Activated CD4-positive, alpha-beta T cell treated with anti-CD3 and anti-CD28 coated beads, Interleukin-2, amount 10 ng/mL, durations not matched to agents 24 days and 14 days (primary cell): ENCODE measurements at regions not wholly inside any gene's neighbourhood (a gene's known extent, or its start where the extent isn't known, plus 50 kb on each side); places are given as distances from the start of the nearest gene placed in this dataset.
"Not testable (repeated sequence)": the region's sequence is repeated elsewhere in the genome, so short reads cannot be mapped to it uniquely, and the experiment has no call there.

Experiments used
- DNase-seq: peaks from one replicate; pipeline ENCODE4 v3.0.0; 2022
- H3K27ac Mint-ChIP-seq: one replicate; pipeline ENCODE4 v1.8.0; 2022; ENCODE audit warnings: mild to moderate bottlenecking, mixed read lengths
- H3K27me3 Mint-ChIP-seq: one replicate; pipeline ENCODE4 v1.8.0; 2022; ENCODE audit warnings: mixed read lengths
- H3K36me3 Mint-ChIP-seq: one replicate; pipeline ENCODE4 v1.8.0; 2022; ENCODE audit warnings: low read depth, mild to moderate bottlenecking, mixed read lengths
- H3K4me1 Mint-ChIP-seq: one replicate; pipeline ENCODE4 v1.8.0; 2021; ENCODE audit warnings: mixed read lengths
- H3K4me3 Mint-ChIP-seq: one replicate; pipeline ENCODE4 v1.8.0; 2022; ENCODE audit warnings: mild to moderate bottlenecking, moderate library complexity, mixed read lengths
- H3K9me3 Mint-ChIP-seq: one replicate; pipeline ENCODE4 v1.8.0; 2021; ENCODE audit warnings: mixed read lengths
- intact Hi-C: fragments of 100-400 bp; cut with micrococcal nuclease; formaldehyde crosslinking; loops from one replicate; pipeline ENCODE4 v1.15.1; 2023

- peaks cover 23% of the 10 kb centered on the region for H3K4me1 Mint-ChIP-seq
- no peak overlapping the region for H3K4me3 Mint-ChIP-seq
- no peak overlapping the region for H3K27ac Mint-ChIP-seq
- no peaks in the 10 kb centered on the region for H3K27me3 Mint-ChIP-seq
- H3K36me3 Mint-ChIP-seq = no peaks in the 10 kb centered on the region
- H3K9me3 Mint-ChIP-seq = peaks cover 3% of the 10 kb centered on the region
- intact Hi-C loops = no loop called here
- DNase-seq = no peak
These were observed 180.7 kb upstream of the ID2 start for GRCh38 chr2:8501061-8501720.

- Mint-ChIP-seq H3K36me3 (no peaks in the 10 kb centered on the region), H3K27me3 (peaks cover 1% of the 10 kb centered on the region)
These were observed 179.5 kb upstream of the ID2 start for GRCh38 chr2:8502316-8502715.

GRCh38 chr2:8505311-8505920 is 176.4 kb upstream of the ID2 start:
- H3K36me3 Mint-ChIP-seq = peaks cover 6% of the 10 kb centered on the region
- no peak overlapping the region for H3K4me3 Mint-ChIP-seq
- intact Hi-C loops = no loop called here
- H3K9me3 Mint-ChIP-seq = peaks cover 20% of the 10 kb centered on the region
- peaks cover 1% of the 10 kb centered on the region for H3K27me3 Mint-ChIP-seq
- peak overlapping the region; percentile 4 for H3K27ac Mint-ChIP-seq
- peaks cover 6% of the 10 kb centered on the region for H3K4me1 Mint-ChIP-seq
- no peak for DNase-seq

More at GRCh38 chr2:8502316-8502715, 179.5 kb upstream of the ID2 start:
- DNase-seq = no peak
- peaks cover 8% of the 10 kb centered on the region for H3K9me3 Mint-ChIP-seq
- intact Hi-C loops = no loop called here
- no peak overlapping the region for H3K4me3 Mint-ChIP-seq
- H3K4me1 Mint-ChIP-seq = peaks cover 22% of the 10 kb centered on the region
- H3K27ac Mint-ChIP-seq = no peak overlapping the region

- Mint-ChIP-seq H3K36me3 (peaks cover 6% of the 10 kb centered on the region), H3K27me3 (peaks cover 1% of the 10 kb centered on the region), H3K4me3 (no peak overlapping the region), H3K9me3 (peaks cover 20% of the 10 kb centered on the region), H3K27ac (no peak overlapping the region), H3K4me1 (peaks cover 9% of the 10 kb centered on the region)
- DNase-seq = no peak
- intact Hi-C loops = no loop called here
These were observed 175.1 kb upstream of the ID2 start for GRCh38 chr2:8506746-8507145.

DNA sequence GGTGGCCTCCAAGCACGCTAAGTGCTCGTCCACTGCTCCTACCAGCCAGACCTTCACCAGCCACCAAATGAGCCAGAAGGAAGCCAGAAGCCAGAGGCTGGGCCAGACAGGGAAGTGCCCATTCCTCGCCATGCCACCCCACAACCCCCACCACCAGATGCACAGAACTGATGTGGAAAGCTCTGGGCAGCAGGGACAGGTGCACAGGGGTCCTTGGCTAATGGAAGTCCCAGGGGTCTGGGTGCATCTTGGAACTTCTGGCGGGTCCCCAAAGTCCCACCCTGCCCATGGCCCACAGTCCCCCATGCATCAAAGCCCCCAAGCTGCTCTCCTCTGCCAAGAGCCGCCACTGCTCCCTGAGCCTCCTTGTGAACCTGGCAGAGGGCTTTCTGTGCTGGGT is 173.1 kb upstream of the ID2 start:
- intact Hi-C loops = no loop called here
- Mint-ChIP-seq H3K27ac (no peak overlapping the region), H3K9me3 (peaks cover 26% of the 10 kb centered on the region), H3K27me3 (peaks cover 1% of the 10 kb centered on the region), H3K4me1 (peaks cover 24% of the 10 kb centered on the region), H3K36me3 (peaks cover 16% of the 10 kb centered on the region), H3K4me3 (no peak overlapping the region)
- no peak for DNase-seq

DNA sequence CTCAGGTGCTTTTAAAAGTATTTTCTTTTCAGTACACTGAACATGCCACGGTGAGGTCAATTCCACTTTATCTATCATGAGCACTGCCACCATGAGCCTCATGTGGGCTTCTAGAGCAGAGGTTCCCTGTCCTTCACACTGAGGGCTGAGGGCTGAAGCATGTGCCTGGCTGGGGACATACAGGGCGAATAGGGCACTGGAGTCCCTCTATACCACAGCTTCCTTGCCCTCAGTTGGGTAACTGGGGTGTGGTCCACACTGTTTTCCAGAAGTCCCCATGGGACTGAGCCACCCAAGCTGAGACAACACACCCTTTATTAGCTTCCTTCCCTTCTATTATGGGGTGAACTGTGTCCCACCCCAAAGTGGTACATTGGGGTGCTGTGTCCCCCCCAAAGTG is 172.2 kb upstream of the ID2 start:
- no peak for DNase-seq
- Mint-ChIP-seq H3K4me3 (no peak overlapping the region), H3K36me3 (peaks cover 24% of the 10 kb centered on the region), H3K27me3 (peaks cover 1% of the 10 kb centered on the region), H3K4me1 (peaks cover 32% of the 10 kb centered on the region), H3K27ac (no peak overlapping the region), H3K9me3 (peaks cover 28% of the 10 kb centered on the region)
- intact Hi-C loops = loop anchor here (10.0 kb wide), 3 partner anchors 945 to 1075 kb away; no protein-coding TSS in a partner anchor

GRCh38 chr2:8510055-8510454 is 171.8 kb upstream of the ID2 start:
- Mint-ChIP-seq H3K4me1 (peaks cover 35% of the 10 kb centered on the region), H3K9me3 (peaks cover 29% of the 10 kb centered on the region), H3K36me3 (peaks cover 25% of the 10 kb centered on the region)
- H3K27ac Mint-ChIP-seq, H3K4me3 Mint-ChIP-seq, DNase-seq, H3K27me3 Mint-ChIP-seq: not testable (repeated sequence)
- intact Hi-C loops = loop anchor here (10.0 kb wide), 3 partner anchors 945 to 1075 kb away; no protein-coding TSS in a partner anchor

DNA sequence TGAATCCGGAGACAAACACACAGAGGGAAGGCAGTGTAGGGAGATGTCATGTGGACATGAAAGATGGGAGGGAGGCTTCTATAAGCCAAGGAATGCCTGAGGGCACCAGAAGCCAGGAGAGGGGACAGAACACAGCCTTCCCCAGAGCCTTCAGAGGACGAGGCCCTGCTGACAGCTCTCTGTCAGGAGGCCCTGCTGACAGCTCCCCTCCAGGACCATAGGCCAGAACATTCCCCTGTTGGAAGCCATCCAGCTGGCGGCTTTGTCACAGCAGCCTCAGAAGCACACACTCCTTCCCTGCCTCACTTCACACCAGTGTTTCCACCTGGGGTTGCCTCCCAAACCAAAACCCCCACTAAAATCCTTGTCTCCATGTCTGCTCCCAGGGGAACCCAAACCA is 171.3 kb upstream of the ID2 start:
- peaks cover 1% of the 10 kb centered on the region for H3K27me3 Mint-ChIP-seq
- H3K4me3 Mint-ChIP-seq = no peak overlapping the region
- peaks cover 25% of the 10 kb centered on the region for H3K36me3 Mint-ChIP-seq
- intact Hi-C loops = loop anchor here (10.0 kb wide), 3 partner anchors 946 to 1076 kb away; no protein-coding TSS in a partner anchor
- H3K4me1 Mint-ChIP-seq = peaks cover 35% of the 10 kb centered on the region
- H3K9me3 Mint-ChIP-seq = peaks cover 29% of the 10 kb centered on the region
- H3K27ac Mint-ChIP-seq = no peak overlapping the region
- DNase-seq = no peak

GRCh38 chr2:8511868-8512612 is 169.8 kb upstream of the ID2 start:
- Mint-ChIP-seq H3K9me3 (peaks cover 25% of the 10 kb centered on the region), H3K4me1 (peaks cover 45% of the 10 kb centered on the region), H3K27me3 (peaks cover 1% of the 10 kb centered on the region), H3K36me3 (peaks cover 25% of the 10 kb centered on the region), H3K4me3 (no peak overlapping the region), H3K27ac (peak overlapping the region; percentile 52)
- intact Hi-C loops = loop anchor here (10.0 kb wide), 3 partner anchors 947 to 1077 kb away; no protein-coding TSS in a partner anchor
- DNase-seq = no peak

DNA sequence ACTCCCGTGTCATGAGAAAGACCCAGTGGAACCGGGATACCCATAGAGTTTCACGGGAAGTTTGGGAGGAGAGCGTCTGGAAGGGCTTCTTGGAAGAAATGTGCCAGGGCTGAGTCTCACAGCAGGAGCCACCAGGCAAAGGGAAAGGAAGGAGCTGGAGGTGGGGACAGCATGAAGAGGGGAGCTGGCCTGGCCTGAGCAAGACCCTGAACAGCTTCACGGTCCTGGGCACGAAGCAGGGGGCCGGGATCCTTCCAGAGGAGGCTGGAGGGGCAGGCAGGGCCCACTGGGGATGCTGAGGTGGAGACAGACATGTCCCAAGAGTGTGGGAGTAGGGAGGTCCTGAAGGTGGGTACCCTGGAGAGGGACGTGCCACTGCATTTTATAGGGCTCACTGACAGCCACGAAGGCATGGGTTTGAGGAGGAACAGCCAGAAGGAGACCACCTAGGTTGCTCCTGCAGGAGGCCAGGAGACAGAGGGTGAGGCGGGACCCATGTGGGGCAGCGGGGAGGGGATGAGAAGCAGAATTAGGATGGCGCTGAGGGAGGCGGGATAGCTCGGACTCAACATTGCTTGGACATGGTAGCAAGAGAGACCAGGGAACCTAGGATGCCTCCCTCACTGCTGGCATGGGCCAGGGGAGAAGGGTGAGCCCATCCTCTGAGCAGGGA is 168.1 kb upstream of the ID2 start:
- peaks cover 15% of the 10 kb centered on the region for H3K9me3 Mint-ChIP-seq
- no peak for DNase-seq
- peaks cover 25% of the 10 kb centered on the region for H3K36me3 Mint-ChIP-seq
- peak overlapping the region; percentile 58 for H3K4me3 Mint-ChIP-seq
- H3K4me1 Mint-ChIP-seq = peaks cover 50% of the 10 kb centered on the region
- H3K27me3 Mint-ChIP-seq = no peaks in the 10 kb centered on the region
- H3K27ac Mint-ChIP-seq = peak overlapping the region; percentile 96
- intact Hi-C loops = loop anchor here (1.0 to 10.0 kb wide), 4 partner anchors 25 to 1079 kb away; no protein-coding TSS in a partner anchor

DNA sequence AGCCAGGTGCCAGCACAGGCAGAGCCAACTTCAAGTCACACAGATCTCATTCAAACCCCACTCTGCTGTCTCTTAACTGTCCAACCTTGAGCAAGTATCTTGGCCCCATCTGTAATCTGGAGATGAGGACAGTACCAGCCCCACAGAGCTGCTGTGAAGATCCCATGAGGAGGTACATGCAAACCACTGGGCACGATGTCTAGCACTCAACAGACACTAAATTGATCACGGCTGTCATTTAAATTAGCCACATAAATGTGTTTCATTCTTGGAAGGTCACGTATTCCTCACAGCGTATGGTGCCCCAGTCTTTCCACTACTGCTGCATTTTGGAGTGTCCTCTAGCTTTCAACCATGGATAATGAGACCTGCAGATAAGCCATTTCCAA is 167.6 kb upstream of the ID2 start:
- Mint-ChIP-seq H3K9me3 (peaks cover 15% of the 10 kb centered on the region), H3K36me3 (peaks cover 25% of the 10 kb centered on the region), H3K27ac (peak overlapping the region; percentile 96), H3K27me3 (no peaks in the 10 kb centered on the region), H3K4me1 (peaks cover 55% of the 10 kb centered on the region), H3K4me3 (peak overlapping the region; percentile 58)
- intact Hi-C loops = loop anchor here (1.0 to 10.0 kb wide), 4 partner anchors 26 to 1079 kb away; no protein-coding TSS in a partner anchor
- no peak for DNase-seq

- peak overlapping the region; percentile 96 for H3K27ac Mint-ChIP-seq
- DNase-seq = peak; percentile 87
- no peaks in the 10 kb centered on the region for H3K27me3 Mint-ChIP-seq
- H3K9me3 Mint-ChIP-seq = peaks cover 11% of the 10 kb centered on the region
- intact Hi-C loops = loop anchor here (1.0 to 10.0 kb wide), 13 partner anchors 27 to 1080 kb away; no protein-coding TSS in a partner anchor
- H3K4me3 Mint-ChIP-seq = peak overlapping the region; percentile 58
- H3K36me3 Mint-ChIP-seq = peaks cover 23% of the 10 kb centered on the region
- peaks cover 63% of the 10 kb centered on the region for H3K4me1 Mint-ChIP-seq
These were observed 166.8 kb upstream of the ID2 start for GRCh38 chr2:8514796-8515758.
